ENCODE measurements at regions not wholly inside any gene's neighbourhood (a gene's known extent, or its start where the extent isn't known, plus 50 kb on each side); places are given as distances from the start of the nearest gene placed in this dataset.

DNA sequence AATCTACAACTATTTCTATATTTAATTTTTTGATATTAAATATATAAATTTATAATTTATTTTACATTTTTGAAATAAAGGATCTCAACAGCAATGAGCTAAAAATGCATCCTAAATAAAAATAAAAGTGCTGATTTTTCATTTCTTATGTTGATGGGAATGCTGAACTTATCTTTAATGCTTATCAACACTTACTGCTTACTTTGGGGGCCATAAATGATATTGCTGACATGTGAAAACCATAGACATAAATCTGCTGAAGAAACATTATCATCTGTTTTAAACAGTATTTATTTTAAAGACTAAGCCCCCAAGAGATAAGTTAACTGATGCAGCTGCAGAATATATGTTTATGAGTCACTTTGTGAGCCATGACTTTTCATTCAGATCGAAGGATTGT lies 594.1 kb upstream of the PKN2 start:
- DNase-seq = no peak
- no TSS peak for BruUV-seq (replicated peaks)
- no peak overlapping the region for H3K9ac ChIP-seq (ENCODE audit: low read length)
- no peak for ATAC-seq
- H3K27ac ChIP-seq (ENCODE audit: low read length) = no peak overlapping the region
- no peaks in the 10 kb centered on the region for H3K79me2 ChIP-seq (ENCODE audit: low read length)
- H3K4me1 ChIP-seq (ENCODE audit: insufficient read depth, low read length) = no peaks in the 10 kb centered on the region
- no peaks in the 10 kb centered on the region for H3K9me3 ChIP-seq (ENCODE audit: low read length)
- H3K4me2 ChIP-seq (ENCODE audit: low read length) = no peak overlapping the region
- no peak for TF ChIP-seq EZH2phosphoT487 (IDR thresholded peaks at IDR 0.05; ENCODE audit: borderline replicate concordance, low read length)
- TF ChIP-seq, protein P1, sequence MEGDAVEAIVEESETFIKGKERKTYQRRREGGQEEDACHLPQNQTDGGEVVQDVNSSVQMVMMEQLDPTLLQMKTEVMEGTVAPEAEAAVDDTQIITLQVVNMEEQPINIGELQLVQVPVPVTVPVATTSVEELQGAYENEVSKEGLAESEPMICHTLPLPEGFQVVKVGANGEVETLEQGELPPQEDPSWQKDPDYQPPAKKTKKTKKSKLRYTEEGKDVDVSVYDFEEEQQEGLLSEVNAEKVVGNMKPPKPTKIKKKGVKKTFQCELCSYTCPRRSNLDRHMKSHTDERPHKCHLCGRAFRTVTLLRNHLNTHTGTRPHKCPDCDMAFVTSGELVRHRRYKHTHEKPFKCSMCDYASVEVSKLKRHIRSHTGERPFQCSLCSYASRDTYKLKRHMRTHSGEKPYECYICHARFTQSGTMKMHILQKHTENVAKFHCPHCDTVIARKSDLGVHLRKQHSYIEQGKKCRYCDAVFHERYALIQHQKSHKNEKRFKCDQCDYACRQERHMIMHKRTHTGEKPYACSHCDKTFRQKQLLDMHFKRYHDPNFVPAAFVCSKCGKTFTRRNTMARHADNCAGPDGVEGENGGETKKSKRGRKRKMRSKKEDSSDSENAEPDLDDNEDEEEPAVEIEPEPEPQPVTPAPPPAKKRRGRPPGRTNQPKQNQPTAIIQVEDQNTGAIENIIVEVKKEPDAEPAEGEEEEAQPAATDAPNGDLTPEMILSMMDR (conservative IDR thresholded peaks at IDR 0.05; ENCODE audit: low read depth, low read length) = no peak
- no peak for TF ChIP-seq EZH2 (IDR thresholded peaks at IDR 0.05; ENCODE audit: low read length, unreplicated experiment)
- ChIA-PET CTCF (no interaction called here), POLR2A (ENCODE audit: unreplicated experiment) (no interaction called here)
- no peaks in the 10 kb centered on the region for H3F3A ChIP-seq (ENCODE audit: low read length, unreplicated experiment)
- H3K36me3 ChIP-seq (ENCODE audit: low read depth, low read length) = no peaks in the 10 kb centered on the region
- no peak overlapping the region for H3K4me3 ChIP-seq (ENCODE audit: low read length)
- no peak overlapping the region for H2AFZ ChIP-seq (ENCODE audit: low read length)
- H3K9me2 ChIP-seq (replicated peaks; ENCODE audit: low read length) = no peaks in the 10 kb centered on the region
- no peaks in the 10 kb centered on the region for H3K27me3 ChIP-seq (ENCODE audit: low read length)
- intact Hi-C loops (cut with micrococcal nuclease) = no loop called here
- no peaks in the 10 kb centered on the region for H4K20me1 ChIP-seq (ENCODE audit: low read length)

DNA sequence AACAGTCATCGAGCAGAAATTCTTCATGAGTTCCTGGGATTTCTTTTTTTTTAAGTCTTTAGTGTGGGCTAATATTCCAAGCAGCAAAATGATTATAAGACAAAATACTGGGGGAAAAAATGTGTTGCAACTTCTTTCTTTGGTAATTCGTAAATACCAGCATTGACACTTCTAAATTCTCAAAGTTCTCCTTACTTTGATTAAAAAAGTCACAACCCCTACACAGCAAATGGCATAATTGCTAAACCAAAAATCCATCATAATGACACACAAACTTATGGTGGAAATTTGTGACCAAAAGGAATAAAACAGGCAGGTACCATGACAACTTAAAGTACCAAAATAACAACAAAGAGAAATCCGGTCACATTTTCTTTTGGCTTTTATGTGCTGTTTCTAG lies 585.2 kb upstream of the PKN2 start:
- Histone ChIP-seq H3K27me3 (ENCODE audit: low read length) (no peaks in the 10 kb centered on the region), H3K9ac (ENCODE audit: low read length) (no peak overlapping the region), H3F3A (ENCODE audit: low read length, unreplicated experiment) (no peaks in the 10 kb centered on the region), H4K20me1 (ENCODE audit: low read length) (no peaks in the 10 kb centered on the region), H3K4me3 (ENCODE audit: low read length) (no peak overlapping the region), H2AFZ (ENCODE audit: low read length) (no peak overlapping the region), H3K27ac (ENCODE audit: low read length) (no peak overlapping the region), H3K9me2 (replicated peaks; ENCODE audit: low read length) (no peaks in the 10 kb centered on the region), H3K4me1 (ENCODE audit: insufficient read depth, low read length) (no peaks in the 10 kb centered on the region), H3K4me2 (ENCODE audit: low read length) (no peak overlapping the region), H3K36me3 (ENCODE audit: low read depth, low read length) (no peaks in the 10 kb centered on the region), H3K9me3 (ENCODE audit: low read length) (no peaks in the 10 kb centered on the region), H3K79me2 (ENCODE audit: low read length) (no peaks in the 10 kb centered on the region)
- ATAC-seq (no peak), DNase-seq (no peak)
- CTCF ChIA-PET = no interaction called here
- intact Hi-C loops (cut with micrococcal nuclease) = no loop called here
- no TSS peak for BruUV-seq (replicated peaks)
- TF ChIP-seq, protein P1 (conservative IDR thresholded peaks at IDR 0.05; ENCODE audit: low read depth, low read length) = no peak
- no peak for TF ChIP-seq EZH2phosphoT487 (IDR thresholded peaks at IDR 0.05; ENCODE audit: borderline replicate concordance, low read length)
- POLR2A ChIA-PET (ENCODE audit: unreplicated experiment) = no interaction called here

DNA sequence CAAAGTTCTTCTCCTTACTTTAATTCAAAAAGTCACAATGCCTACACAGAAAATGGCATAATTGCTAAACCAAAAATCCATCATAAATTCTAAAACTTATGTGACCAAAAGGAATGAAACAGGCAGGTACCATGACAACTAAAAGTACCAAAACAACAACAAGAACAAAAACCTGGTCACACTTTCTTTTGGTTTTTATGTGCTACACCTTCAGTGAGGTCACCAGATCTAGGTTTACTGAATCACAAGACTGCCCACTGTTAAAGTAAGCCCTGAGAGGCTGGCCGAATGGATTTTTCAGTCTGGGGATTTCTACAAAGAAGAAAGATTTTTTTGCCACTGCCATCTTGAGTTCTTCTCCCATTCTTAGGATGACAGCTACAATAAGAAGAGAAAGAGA lies 583.0 kb upstream of the PKN2 start:
- no TSS peak for BruUV-seq (replicated peaks)

More for the DNA sequence above, 583.0 kb upstream of the PKN2 start:
- Histone ChIP-seq H3K4me2 (ENCODE audit: low read length) (no peak overlapping the region), H3F3A (ENCODE audit: low read length, unreplicated experiment) (no peaks in the 10 kb centered on the region), H3K4me1 (ENCODE audit: insufficient read depth, low read length) (no peaks in the 10 kb centered on the region), H3K79me2 (ENCODE audit: low read length) (no peaks in the 10 kb centered on the region), H3K9ac (ENCODE audit: low read length) (no peak overlapping the region), H3K36me3 (ENCODE audit: low read depth, low read length) (no peaks in the 10 kb centered on the region), H4K20me1 (ENCODE audit: low read length) (no peaks in the 10 kb centered on the region), H3K9me2 (replicated peaks; ENCODE audit: low read length) (no peaks in the 10 kb centered on the region), H3K4me3 (ENCODE audit: low read length) (no peak overlapping the region), H3K27ac (ENCODE audit: low read length) (no peak overlapping the region), H3K9me3 (ENCODE audit: low read length) (no peaks in the 10 kb centered on the region), H2AFZ (ENCODE audit: low read length) (no peak overlapping the region), H3K27me3 (ENCODE audit: low read length) (no peaks in the 10 kb centered on the region)
- DNase-seq (no peak), ATAC-seq (no peak)
- intact Hi-C loops (cut with micrococcal nuclease) = no loop called here
- no peak for TF ChIP-seq EZH2 (IDR thresholded peaks at IDR 0.05; ENCODE audit: low read length, unreplicated experiment)
- TF ChIP-seq, protein P1 (conservative IDR thresholded peaks at IDR 0.05; ENCODE audit: low read depth, low read length) = no peak
- TF ChIP-seq EZH2phosphoT487 (IDR thresholded peaks at IDR 0.05; ENCODE audit: borderline replicate concordance, low read length) = no peak
- POLR2A ChIA-PET (ENCODE audit: unreplicated experiment) = no interaction called here
- CTCF ChIA-PET = no interaction called here

All from PC-3 (cell line).